H1 (cell line): ENCODE measurements at regions not wholly inside any gene's neighbourhood (a gene's known extent, or its start where the extent isn't known, plus 50 kb on each side); places are given as distances from the start of the nearest gene placed in this dataset.

Source experiments
- CBX5 ChIP-seq: fragments of 300-800, 300-1000 bp; sonication (generic); IDR thresholded peaks from 2 replicates; pipeline ENCODE4 v1.7.1; 2016; ENCODE audit warnings: antibody characterized with exemption, low read length, low read depth
- EZH2 ChIP-seq: fragments of 200-600 bp; sonication (generic); IDR thresholded peaks from 2 replicates; pipeline ENCODE4 v1.7.1; 2012; ENCODE audit warnings: low read depth, mild to moderate bottlenecking, moderate library complexity, low read length, inconsistent platforms; ENCODE audit not compliant: severe bottlenecking
- POLR2A ChIP-seq, 2 experiments: IDR thresholded peaks; 1 replicate in 1 of 2; 2 replicates in 1 of 2; pipeline ENCODE4 v1.6.1; 2011; ENCODE audit warnings: low read depth in 2 of 2, low read length in 2 of 2, mild to moderate bottlenecking in 2 of 2; ENCODE audit errors: control extremely low read depth in 1 of 2
- POLR2AphosphoS5 ChIP-seq: IDR thresholded peaks from 2 replicates; pipeline ENCODE4 v1.6.1; 2011; ENCODE audit warnings: low read depth, low read length
- RAD21 ChIP-seq, 2 experiments: IDR thresholded peaks in 1 of 2; conservative IDR thresholded peaks in 1 of 2; 2 replicates each; pipeline ENCODE4 v1.6.1; 2011; ENCODE audit warnings: low read depth in 2 of 2, low read length in 2 of 2, improper control_type of control experiment in 1 of 2, inconsistent platforms in 1 of 2, mild to moderate bottlenecking in 1 of 2, moderate library complexity in 1 of 2
- TF ChIP-seq, protein P1 (sequence below), 3 experiments: IDR thresholded peaks; 1 replicate in 2 of 3; 2 replicates in 1 of 3; pipeline versions ENCODE4 v1.5.1 to v1.6.1; 2011; ENCODE audit warnings: low read length in 3 of 3, mild to moderate bottlenecking in 3 of 3, inconsistent platforms in 2 of 3, low read depth in 1 of 3, moderate library complexity in 1 of 3; ENCODE audit not compliant: insufficient read depth in 1 of 3; ENCODE audit errors: control extremely low read depth in 1 of 3

GRCh38 chr12:78580296-78580695, 284.3 kb upstream of the SYT1 start:
- TF ChIP-seq RAD21 (IDR thresholded peaks at IDR 0.05 in 1 of 2, conservative IDR thresholded peaks at IDR 0.05 in 1 of 2; ENCODE audit: low read depth in 2 of 2, low read length in 2 of 2): no peak
- TF ChIP-seq CBX5: no peak
- TF ChIP-seq, protein P1, sequence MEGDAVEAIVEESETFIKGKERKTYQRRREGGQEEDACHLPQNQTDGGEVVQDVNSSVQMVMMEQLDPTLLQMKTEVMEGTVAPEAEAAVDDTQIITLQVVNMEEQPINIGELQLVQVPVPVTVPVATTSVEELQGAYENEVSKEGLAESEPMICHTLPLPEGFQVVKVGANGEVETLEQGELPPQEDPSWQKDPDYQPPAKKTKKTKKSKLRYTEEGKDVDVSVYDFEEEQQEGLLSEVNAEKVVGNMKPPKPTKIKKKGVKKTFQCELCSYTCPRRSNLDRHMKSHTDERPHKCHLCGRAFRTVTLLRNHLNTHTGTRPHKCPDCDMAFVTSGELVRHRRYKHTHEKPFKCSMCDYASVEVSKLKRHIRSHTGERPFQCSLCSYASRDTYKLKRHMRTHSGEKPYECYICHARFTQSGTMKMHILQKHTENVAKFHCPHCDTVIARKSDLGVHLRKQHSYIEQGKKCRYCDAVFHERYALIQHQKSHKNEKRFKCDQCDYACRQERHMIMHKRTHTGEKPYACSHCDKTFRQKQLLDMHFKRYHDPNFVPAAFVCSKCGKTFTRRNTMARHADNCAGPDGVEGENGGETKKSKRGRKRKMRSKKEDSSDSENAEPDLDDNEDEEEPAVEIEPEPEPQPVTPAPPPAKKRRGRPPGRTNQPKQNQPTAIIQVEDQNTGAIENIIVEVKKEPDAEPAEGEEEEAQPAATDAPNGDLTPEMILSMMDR (IDR thresholded peaks at IDR 0.05; ENCODE audit: control extremely low read depth in 1 of 3, insufficient read depth in 1 of 3, low read depth in 1 of 3, low read length in 3 of 3): no peak
- no peak for TF ChIP-seq POLR2AphosphoS5
- TF ChIP-seq POLR2A (IDR thresholded peaks at IDR 0.05; ENCODE audit: control extremely low read depth in 1 of 2, low read depth in 2 of 2, low read length in 2 of 2): no peak
- TF ChIP-seq EZH2: no peak
